ENCODE measurements at regions not wholly inside any gene's neighbourhood (a gene's known extent, or its start where the extent isn't known, plus 50 kb on each side); places are given as distances from the start of the nearest gene placed in this dataset.

- Histone ChIP-seq H3K27ac (no peak overlapping the region), H3K27me3 (replicated peaks) (no peaks in the 10 kb centered on the region), H3K4me3 (ENCODE audit: low read depth, low read length) (no peak overlapping the region), H3K36me3 (replicated peaks) (no peaks in the 10 kb centered on the region)
- in situ Hi-C loops (cut with HindIII; ENCODE audit: low pct_ligation_motif_present, low sequenced_read_pairs) = no loop called here
- DNase-seq = peak; percentile 2
- TF ChIP-seq CTCF (IDR thresholded peaks at IDR 0.05; ENCODE audit: low read depth, low read length, missing control alignments) = peak; percentile 87
Observed at GRCh38 chr1:233790662-233791371, 113.7 kb upstream of the SLC35F3 start.

DNA sequence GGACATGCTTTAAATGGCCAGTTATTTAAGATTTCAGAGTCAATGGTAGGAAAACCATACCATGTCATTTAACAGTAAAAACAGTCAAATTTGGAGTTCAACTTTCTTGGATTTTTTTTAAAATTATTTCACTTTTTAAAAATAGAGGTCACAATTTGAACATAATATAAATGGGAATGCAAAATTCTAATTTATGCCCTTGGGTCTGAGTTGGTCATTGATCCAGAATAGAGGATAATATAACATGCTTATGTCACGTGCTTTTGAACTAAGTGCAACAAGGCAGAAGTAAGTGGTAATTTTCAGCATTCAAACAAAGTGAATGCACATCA is 113.1 kb upstream of the SLC35F3 start:
- no peak for TF ChIP-seq CTCF (IDR thresholded peaks at IDR 0.05; ENCODE audit: low read depth, low read length, missing control alignments)
- Histone ChIP-seq H3K36me3 (replicated peaks) (no peaks in the 10 kb centered on the region), H3K27me3 (replicated peaks) (no peaks in the 10 kb centered on the region), H3K27ac (no peak overlapping the region), H3K4me3 (ENCODE audit: low read depth, low read length) (no peak overlapping the region)
- in situ Hi-C loops (cut with HindIII; ENCODE audit: low pct_ligation_motif_present, low sequenced_read_pairs) = no loop called here
- no peak for DNase-seq

DNA sequence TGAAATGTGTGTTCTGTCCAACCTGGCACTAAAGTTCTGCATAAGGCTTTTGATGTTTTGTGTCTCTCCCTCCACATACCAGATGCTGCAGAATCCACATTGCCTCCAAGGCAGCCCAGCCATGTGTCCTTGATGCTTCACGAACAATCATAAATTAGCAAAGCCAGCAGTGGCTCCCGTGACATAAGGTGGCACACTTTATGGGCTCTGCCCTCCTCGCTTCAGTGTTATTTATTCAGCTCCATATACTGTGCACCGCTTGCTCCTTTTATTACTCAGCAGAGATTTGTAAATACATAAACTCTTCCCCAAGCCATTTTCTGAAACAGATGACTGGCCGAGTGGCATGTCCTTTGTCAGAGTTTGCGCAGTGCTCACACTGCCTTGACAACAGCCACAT is 112.8 kb upstream of the SLC35F3 start:
- Histone ChIP-seq H3K27ac (no peak overlapping the region), H3K27me3 (replicated peaks) (no peaks in the 10 kb centered on the region), H3K4me3 (ENCODE audit: low read depth, low read length) (no peak overlapping the region), H3K36me3 (replicated peaks) (no peaks in the 10 kb centered on the region)
- TF ChIP-seq CTCF (IDR thresholded peaks at IDR 0.05; ENCODE audit: low read depth, low read length, missing control alignments) = no peak
- DNase-seq = no peak
- in situ Hi-C loops (cut with HindIII; ENCODE audit: low pct_ligation_motif_present, low sequenced_read_pairs) = no loop called here

DNA sequence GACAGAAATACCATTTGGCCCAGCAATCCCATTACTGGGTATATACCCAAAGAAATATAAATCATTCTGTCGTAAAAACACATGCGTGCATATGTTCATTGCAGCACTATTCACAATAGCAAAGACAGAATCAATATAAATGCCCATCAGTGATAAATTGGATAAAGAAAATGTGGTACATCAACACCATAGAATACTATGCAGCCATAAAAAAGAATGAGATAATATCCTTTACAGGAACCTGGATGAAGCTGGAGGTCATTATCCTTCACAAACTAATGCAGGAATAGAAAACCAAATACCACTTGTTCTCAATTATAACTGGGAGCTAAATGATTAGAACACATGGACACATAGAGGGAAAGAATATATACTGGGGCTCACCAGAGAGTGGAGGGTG is 109.6 kb upstream of the SLC35F3 start:
- H3K36me3 ChIP-seq (replicated peaks) = no peaks in the 10 kb centered on the region
- DNase-seq = no peak
- no peak overlapping the region for H3K4me3 ChIP-seq (ENCODE audit: low read depth, low read length)
- no peak for TF ChIP-seq CTCF (IDR thresholded peaks at IDR 0.05; ENCODE audit: low read depth, low read length, missing control alignments)
- no peaks in the 10 kb centered on the region for H3K27me3 ChIP-seq (replicated peaks)
- H3K27ac ChIP-seq = no peak overlapping the region
- in situ Hi-C loops (cut with HindIII; ENCODE audit: low pct_ligation_motif_present, low sequenced_read_pairs) = no loop called here

DNA sequence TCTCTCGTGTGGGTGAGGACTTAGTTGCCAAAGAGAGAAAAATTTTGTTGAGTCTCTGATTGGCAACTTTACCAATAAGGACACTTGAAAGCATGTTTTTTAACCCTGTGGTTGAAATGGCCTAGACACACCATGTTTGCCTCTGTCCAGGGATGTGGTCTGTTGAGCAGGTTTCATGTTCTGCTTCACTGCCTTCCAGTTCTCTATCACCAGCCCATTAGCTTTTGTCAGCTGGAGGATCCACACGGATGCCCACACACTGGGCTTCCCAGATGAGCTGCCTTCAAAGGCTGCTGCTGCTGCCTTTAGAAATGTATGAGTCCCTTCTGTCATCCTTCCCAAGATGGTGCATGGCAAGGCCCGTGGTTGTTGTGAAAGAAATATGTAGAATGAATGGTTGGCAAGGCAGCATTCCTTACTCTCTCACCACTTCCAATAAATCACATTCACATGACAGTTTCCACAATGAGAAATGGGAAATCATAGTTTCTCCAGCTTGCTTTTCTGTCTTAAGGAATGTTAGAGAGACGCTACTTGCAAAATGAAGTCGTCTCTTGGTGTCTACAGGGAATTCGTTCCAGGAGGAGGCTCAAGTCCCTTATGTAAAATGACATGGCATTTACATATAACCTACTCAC is 108.2 kb upstream of the SLC35F3 start:
- H3K36me3 ChIP-seq (replicated peaks) = no peaks in the 10 kb centered on the region
- no peak for TF ChIP-seq CTCF (IDR thresholded peaks at IDR 0.05; ENCODE audit: low read depth, low read length, missing control alignments)
- H3K27me3 ChIP-seq (replicated peaks) = no peaks in the 10 kb centered on the region
- no peak overlapping the region for H3K4me3 ChIP-seq (ENCODE audit: low read depth, low read length)
- in situ Hi-C loops (cut with HindIII; ENCODE audit: low pct_ligation_motif_present, low sequenced_read_pairs) = no loop called here
- no peak overlapping the region for H3K27ac ChIP-seq
- DNase-seq = no peak

GRCh38 chr1:233802611-233803010 is 101.9 kb upstream of the SLC35F3 start:
- Histone ChIP-seq H3K4me3 (ENCODE audit: low read depth, low read length) (no peak overlapping the region), H3K27ac (no peak overlapping the region), H3K27me3 (replicated peaks) (no peaks in the 10 kb centered on the region), H3K36me3 (replicated peaks) (no peaks in the 10 kb centered on the region)
- no peak for DNase-seq
- TF ChIP-seq CTCF (IDR thresholded peaks at IDR 0.05; ENCODE audit: low read depth, low read length, missing control alignments) = no peak
- in situ Hi-C loops (cut with HindIII; ENCODE audit: low pct_ligation_motif_present, low sequenced_read_pairs) = no loop called here
